HCT116 (cell line): ENCODE measurements at regions not wholly inside any gene's neighbourhood (a gene's known extent, or its start where the extent isn't known, plus 50 kb on each side); places are given as distances from the start of the nearest gene placed in this dataset.

Experiments used
- CTCF ChIP-seq, 3 experiments: fragments of 200-600 bp in 1 of 3; sonication (generic) in 1 of 3; IDR thresholded peaks in 2 of 3; conservative IDR thresholded peaks in 1 of 3; 2 replicates each; pipeline ENCODE4 v1.5.1; 2012 to 2017; ENCODE audit warnings: low read depth in 2 of 3, low read length in 2 of 3, antibody characterized with exemption in 1 of 3, borderline replicate concordance in 1 of 3, control low read depth in 1 of 3, mild to moderate bottlenecking in 1 of 3, mixed read lengths in 1 of 3, mixed run types in 1 of 3, moderate library complexity in 1 of 3; ENCODE audit not compliant: insufficient read depth in 1 of 3
- EZH2phosphoT487 ChIP-seq: fragments of 200-600 bp; IDR thresholded peaks from 2 replicates; pipeline ENCODE4 v1.6.1; 2018; ENCODE audit warnings: antibody characterized with exemption, borderline replicate concordance
- POLR2A ChIP-seq: IDR thresholded peaks from 2 replicates; pipeline ENCODE4 v1.7.0; 2011; ENCODE audit warnings: borderline replicate concordance; ENCODE audit not compliant: insufficient read depth, insufficient read length; ENCODE audit errors: extremely low read depth

- TF ChIP-seq CTCF (IDR thresholded peaks at IDR 0.05 in 2 of 3, conservative IDR thresholded peaks at IDR 0.05 in 1 of 3; ENCODE audit: borderline replicate concordance in 1 of 3, insufficient read depth in 1 of 3, low read depth in 2 of 3, low read length in 2 of 3) (no peak), POLR2A (no peak), EZH2phosphoT487 (no peak)
Observed at GRCh38 chr10:130545697-130546096, 409.5 kb downstream of the GLRX3 start.
